Small intestine (tissue), 7 donors: ENCODE measurements at regions not wholly inside any gene's neighbourhood (a gene's known extent, or its start where the extent isn't known, plus 50 kb on each side); places are given as distances from the start of the nearest gene placed in this dataset.

ENCODE experiments used
- DNase-seq, 2 donors: peaks; one replicate each; pipeline versions ENCODE4 v3.0.0 to v3.0.0-alpha.2; 2013
- FAIRE-seq: peaks from 2 replicates; lab custom pipeline; 2012; peaks lifted over from hg19 to GRCh38; lab: Jason Lieb, UNC
- H3K27ac ChIP-seq, 3 donors: one replicate each; pipeline ENCODE4 v1.5.1; 2013; ENCODE audit warnings: low read length in 2 of 3, mild to moderate bottlenecking in 2 of 3, control low read depth in 1 of 3, inconsistent platforms in 1 of 3, low read depth in 1 of 3, moderate library complexity in 1 of 3
- H3K27me3 ChIP-seq, 3 donors: one replicate each; pipeline ENCODE4 v1.6.1; 2013; ENCODE audit warnings: low read length in 3 of 3, inconsistent platforms in 1 of 3; ENCODE audit not compliant: control insufficient read depth in 3 of 3, insufficient read depth in 3 of 3
- H3K36me3 ChIP-seq, 3 donors: one replicate each; pipeline ENCODE4 v1.6.1; 2013; ENCODE audit warnings: low read length in 3 of 3, inconsistent platforms in 1 of 3, low read depth in 1 of 3, mild to moderate bottlenecking in 1 of 3, moderate library complexity in 1 of 3; ENCODE audit not compliant: control insufficient read depth in 3 of 3, insufficient read depth in 2 of 3
- H3K4me1 ChIP-seq, 3 donors: one replicate each; pipeline ENCODE4 v1.6.1; 2013; ENCODE audit warnings: low read length in 2 of 3, inconsistent platforms in 1 of 3, low read depth in 1 of 3, mild to moderate bottlenecking in 1 of 3, moderate library complexity in 1 of 3; ENCODE audit not compliant: control insufficient read depth in 3 of 3, insufficient read depth in 2 of 3
- H3K4me3 ChIP-seq, 3 donors: one replicate each; pipeline ENCODE4 v1.5.1; 2013; ENCODE audit warnings: low read length in 3 of 3, control low read depth in 1 of 3, inconsistent platforms in 1 of 3, low read depth in 1 of 3, mild to moderate bottlenecking in 1 of 3, moderate library complexity in 1 of 3
- H3K9me3 ChIP-seq, 2 donors: one replicate each; pipeline ENCODE4 v1.6.1; 2013; ENCODE audit warnings: low read depth in 1 of 2, low read length in 1 of 2; ENCODE audit not compliant: control insufficient read depth in 2 of 2, insufficient read depth in 1 of 2
- WGBS, 3 donors: extraction: QIAGEN DNeasy Blood & Tissue Kit; methylation state at CpG; one replicate each; pipeline ENCODE4 v1.1.7; 2013; 5-methylcytosine and 5-hydroxymethylcytosine counted together
- donor health status: healthy with polysubstance abuse.
- donor health status: control.
- donor health status: control.
- donor health status: Bipolar disorder and iron deficiency.
- donor health status: healthy.

- 30 to 47% (median 34%) methylated on average over 1 of the region's 1 CpG for WGBS, 3 donors
- FAIRE-seq: no peak
Observed at GRCh38 chr4:126552321-126552720, 1080.4 kb upstream of the INTU start.

GRCh38 chr4:126553248-126553647 is 1079.5 kb upstream of the INTU start:
- Histone ChIP-seq H3K27ac (no peak overlapping the region), H3K27me3 (no peaks in the 10 kb centered on the region), H3K4me1 (no peaks in the 10 kb centered on the region), H3K4me3 (no peak overlapping the region), H3K36me3 (no peaks in the 10 kb centered on the region), H3K9me3 (no peaks in the 10 kb centered on the region)
- 64 to 66% (median 65%) methylated on average over 2 of the region's 2 CpGs for WGBS, 3 donors
- no peak for FAIRE-seq
- no peak for DNase-seq

More at GRCh38 chr4:126552321-126552720, 1080.4 kb upstream of the INTU start:
- Histone ChIP-seq H3K9me3 (no peaks in the 10 kb centered on the region), H3K27ac (no peak overlapping the region), H3K4me3 (no peak overlapping the region), H3K36me3 (no peaks in the 10 kb centered on the region), H3K27me3 (no peaks in the 10 kb centered on the region), H3K4me1 (no peaks in the 10 kb centered on the region)
- no peak for DNase-seq

- Histone ChIP-seq H3K27me3 (no peaks in the 10 kb centered on the region), H3K4me3 (no peak overlapping the region), H3K9me3 (no peaks in the 10 kb centered on the region), H3K4me1 (no peaks in the 10 kb centered on the region), H3K27ac (no peak overlapping the region), H3K36me3 (no peaks in the 10 kb centered on the region)
- DNase-seq (no peak), FAIRE-seq (no peak)
- 50 to 74% (median 54%) methylated on average over 2 of the region's 2 CpGs for WGBS, 3 donors
Observed at GRCh38 chr4:126558596-126558995, 1074.2 kb upstream of the INTU start.

GRCh38 chr4:126559961-126560360 is 1072.8 kb upstream of the INTU start:
- Histone ChIP-seq H3K27ac (no peak overlapping the region), H3K9me3 (no peaks in the 10 kb centered on the region), H3K4me1 (no peaks in the 10 kb centered on the region), H3K36me3 (no peaks in the 10 kb centered on the region), H3K4me3 (no peak overlapping the region), H3K27me3 (no peaks in the 10 kb centered on the region)
- no peak for FAIRE-seq
- no peak for DNase-seq
- WGBS, 3 donors: 44 to 51% (median 45%) methylated on average over 2 of the region's 2 CpGs

- Histone ChIP-seq H3K36me3 (no peaks in the 10 kb centered on the region), H3K4me3 (no peak overlapping the region), H3K27ac (no peak overlapping the region), H3K27me3 (no peaks in the 10 kb centered on the region), H3K9me3 (no peaks in the 10 kb centered on the region), H3K4me1 (no peaks in the 10 kb centered on the region)
- FAIRE-seq (no peak), DNase-seq (no peak)
- WGBS, 3 donors: 77 to 92% (median 85%) methylated on average over 1 of the region's 1 CpG
Observed at GRCh38 chr4:126560794-126561193, 1072.0 kb upstream of the INTU start.

- H3K27ac ChIP-seq: no peak overlapping the region
- no peaks in the 10 kb centered on the region for H3K27me3 ChIP-seq
- no peak overlapping the region for H3K4me3 ChIP-seq
- no peaks in the 10 kb centered on the region for H3K4me1 ChIP-seq
- no peaks in the 10 kb centered on the region for H3K36me3 ChIP-seq
- 89 to 92% (median 90%) methylated on average over 11 of the region's 11 CpGs for WGBS, 3 donors
- FAIRE-seq (no peak), DNase-seq (no peak)
- H3K9me3 ChIP-seq: no peaks in the 10 kb centered on the region
Observed at GRCh38 chr4:126563389-126563788, 1069.4 kb upstream of the INTU start.

- Histone ChIP-seq H3K27me3 (no peaks in the 10 kb centered on the region), H3K9me3 (no peaks in the 10 kb centered on the region), H3K4me1 (no peaks in the 10 kb centered on the region), H3K4me3 (no peak overlapping the region), H3K27ac (no peak overlapping the region), H3K36me3 (no peaks in the 10 kb centered on the region)
- DNase-seq (no peak), FAIRE-seq (no peak)
- 64 to 76% (median 74%) methylated on average over 5 of the region's 5 CpGs for WGBS, 3 donors
Observed at GRCh38 chr4:126564283-126564854, 1068.4 kb upstream of the INTU start.

- FAIRE-seq: no peak
- H3K4me3 ChIP-seq: no peak overlapping the region
Observed at GRCh38 chr4:126568652-126569570, 1063.8 kb upstream of the INTU start.

More at GRCh38 chr4:126568652-126569570, 1063.8 kb upstream of the INTU start:
- WGBS, 3 donors: 62 to 72% (median 68%) methylated on average over 7 of the region's 7 CpGs
- no peaks in the 10 kb centered on the region for H3K4me1 ChIP-seq
- H3K9me3 ChIP-seq: no peaks in the 10 kb centered on the region
- H3K27ac ChIP-seq: no peak overlapping the region
- no peak for DNase-seq
- H3K27me3 ChIP-seq: no peaks in the 10 kb centered on the region
- no peaks in the 10 kb centered on the region for H3K36me3 ChIP-seq
